ENCODE measurements at regions not wholly inside any gene's neighbourhood (a gene's known extent, or its start where the extent isn't known, plus 50 kb on each side); places are given as distances from the start of the nearest gene placed in this dataset.

GRCh38 chr9:27940535-27940934 lies 367.3 kb upstream of the C9orf72 start:
- TF ChIP-seq ZNF776 (CRISPR knock-in tag; IDR thresholded peaks at IDR 0.05) (no peak), MAZ (IDR thresholded peaks at IDR 0.05; ENCODE audit: borderline replicate concordance, low read depth, low read length) (no peak), MAZ (CRISPR knock-in tag; IDR thresholded peaks at IDR 0.05; ENCODE audit: low read depth) (no peak), FIP1L1 (IDR thresholded peaks at IDR 0.05; ENCODE audit: borderline replicate concordance, insufficient read depth, low read depth, low read length) (no peak), FOXP4 (CRISPR knock-in tag; IDR thresholded peaks at IDR 0.05) (no peak), SRSF1 (optimal IDR thresholded peaks at IDR 0.05; ENCODE audit: low read depth, low read length) (no peak), CTCF (CRISPR knock-in tag; IDR thresholded peaks at IDR 0.05) (no peak), FOXA3 (CRISPR knock-in tag; IDR thresholded peaks at IDR 0.05) (no peak), ZNF34 (CRISPR knock-in tag; IDR thresholded peaks at IDR 0.05; ENCODE audit: borderline replicate concordance) (no peak)
